ENCODE measurements at regions not wholly inside any gene's neighbourhood (a gene's known extent, or its start where the extent isn't known, plus 50 kb on each side); places are given as distances from the start of the nearest gene placed in this dataset.

DNA sequence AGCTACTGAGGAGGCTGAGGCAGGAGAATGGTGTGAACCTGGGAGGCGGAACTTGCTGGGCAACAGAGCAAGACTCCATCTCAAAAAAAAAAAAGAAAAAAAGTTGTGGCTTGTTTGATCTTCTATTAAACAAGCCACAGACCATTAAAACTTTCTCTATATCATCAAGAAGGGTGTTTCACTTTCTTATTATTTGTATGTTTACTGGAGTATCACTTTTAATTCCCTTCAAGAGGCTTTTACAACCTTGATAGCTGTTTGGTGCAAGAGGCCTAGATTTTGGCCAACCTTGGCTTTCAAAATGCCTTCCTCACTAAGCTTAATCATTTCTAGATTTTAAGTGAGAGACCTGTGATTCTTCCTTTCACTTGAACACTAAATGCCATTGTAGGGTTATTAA is 339.1 kb downstream of the TSN start:
- DNase-seq (ENCODE audit: insufficient read length, low spot score) (no peak), FAIRE-seq (no peak)

DNA sequence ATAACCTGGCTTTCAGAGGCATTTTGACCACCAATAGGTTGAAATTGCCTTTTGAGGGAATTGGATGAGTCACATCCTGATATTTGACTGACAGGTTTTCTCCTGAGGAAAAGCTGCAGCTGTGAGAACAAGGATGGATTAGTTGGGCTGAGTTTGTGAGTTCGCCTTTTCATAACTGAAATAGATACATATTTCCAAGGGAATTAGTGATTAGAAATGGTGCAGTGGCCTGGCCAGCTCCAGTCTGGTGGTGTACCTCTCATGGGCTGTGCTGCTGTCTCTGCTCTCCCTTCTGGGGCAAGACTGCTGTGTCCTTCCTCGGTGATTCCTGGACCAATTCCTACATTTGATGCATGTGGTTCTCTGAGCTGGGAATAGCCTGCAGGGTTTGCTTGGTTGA is 341.3 kb downstream of the TSN start:
- no peak for FAIRE-seq

DNA sequence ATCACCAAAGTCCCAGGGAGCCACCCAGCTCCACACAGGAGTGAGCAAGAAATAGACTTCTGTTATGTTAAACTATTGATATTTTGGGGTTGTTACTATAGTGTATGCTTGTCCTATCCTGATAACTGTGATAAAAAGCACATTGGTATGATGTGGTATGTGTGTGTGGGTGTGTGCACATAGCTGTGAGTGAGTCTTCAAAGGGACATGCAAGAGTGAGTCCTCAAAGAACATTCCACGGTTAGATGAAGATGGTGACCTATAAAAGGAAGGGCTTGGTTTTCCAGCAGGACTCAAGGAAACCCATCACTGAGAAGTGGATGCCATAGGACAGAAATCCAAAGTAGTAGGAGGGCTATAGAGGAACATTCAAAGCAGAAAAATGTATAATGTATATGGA is 342.9 kb downstream of the TSN start:
- FAIRE-seq (no peak), DNase-seq (ENCODE audit: insufficient read length, low spot score) (no peak)

More for the DNA sequence above, 341.3 kb downstream of the TSN start:
- no peak for DNase-seq (ENCODE audit: insufficient read length, low spot score)

DNA sequence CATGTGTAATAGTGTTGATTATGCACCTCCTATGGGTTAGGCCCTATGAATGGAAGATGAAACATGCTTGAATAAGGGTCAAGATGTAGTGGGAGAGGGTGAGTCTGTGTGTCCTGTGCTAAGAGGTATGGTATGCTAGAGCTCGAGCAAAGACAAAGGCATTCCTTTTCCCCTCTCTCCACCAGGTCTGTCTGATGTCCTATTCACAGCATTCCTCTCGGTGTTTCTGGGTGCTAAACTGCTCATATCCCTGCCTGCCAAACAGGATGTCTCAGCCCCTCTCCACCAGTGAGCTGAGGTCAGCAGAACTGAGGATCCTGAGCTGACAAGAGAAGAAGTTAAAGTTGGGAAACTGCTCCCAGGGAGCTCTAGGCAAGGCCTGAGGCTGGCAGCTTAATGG is 344.9 kb downstream of the TSN start:
- FAIRE-seq, result no peak

DNA sequence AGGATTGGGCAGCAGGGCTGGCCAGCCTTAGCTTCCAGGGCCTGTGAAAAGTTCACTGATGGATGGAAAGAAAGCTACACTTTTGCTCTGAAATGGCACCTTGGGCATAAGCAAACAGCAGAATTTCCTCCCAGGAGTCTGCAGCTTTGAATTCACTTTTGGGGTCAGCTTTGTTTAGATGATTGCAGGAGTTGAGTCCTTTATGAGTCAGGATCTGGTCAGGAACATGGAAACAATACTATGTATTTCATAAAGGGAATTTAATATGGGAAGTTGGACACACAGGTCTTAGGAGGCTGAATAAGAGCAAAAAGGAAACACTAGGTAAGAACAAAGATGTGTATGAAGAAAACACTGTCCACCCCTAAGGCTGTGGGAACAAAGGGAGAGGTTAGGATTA is 345.3 kb downstream of the TSN start:
- FAIRE-seq (no peak), DNase-seq (ENCODE audit: insufficient read length, low spot score) (no peak)

More for the DNA sequence above, 344.9 kb downstream of the TSN start:
- DNase-seq (ENCODE audit: insufficient read length, low spot score), result no peak

DNA sequence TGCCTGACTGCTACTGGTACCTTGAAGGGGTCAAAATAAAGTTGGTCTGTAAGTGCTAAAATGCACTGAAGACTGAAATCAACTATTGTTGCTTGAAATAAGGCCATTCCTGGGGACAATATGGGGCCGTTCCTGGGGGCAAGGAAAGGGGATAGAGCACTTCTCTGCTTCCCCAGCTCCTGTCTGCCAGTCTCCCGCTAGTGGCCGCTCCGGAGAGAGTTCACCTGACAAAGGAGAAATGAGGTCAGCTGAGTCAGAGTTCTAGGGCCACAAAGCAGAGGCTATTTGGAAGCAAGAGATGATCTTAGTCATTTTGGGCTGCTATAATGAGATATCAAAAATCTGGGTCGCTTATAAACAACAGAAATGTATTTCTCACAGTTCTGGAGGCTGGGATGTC is 345.9 kb downstream of the TSN start:
- DNase-seq (ENCODE audit: insufficient read length, low spot score) (no peak), FAIRE-seq (no peak)

DNA sequence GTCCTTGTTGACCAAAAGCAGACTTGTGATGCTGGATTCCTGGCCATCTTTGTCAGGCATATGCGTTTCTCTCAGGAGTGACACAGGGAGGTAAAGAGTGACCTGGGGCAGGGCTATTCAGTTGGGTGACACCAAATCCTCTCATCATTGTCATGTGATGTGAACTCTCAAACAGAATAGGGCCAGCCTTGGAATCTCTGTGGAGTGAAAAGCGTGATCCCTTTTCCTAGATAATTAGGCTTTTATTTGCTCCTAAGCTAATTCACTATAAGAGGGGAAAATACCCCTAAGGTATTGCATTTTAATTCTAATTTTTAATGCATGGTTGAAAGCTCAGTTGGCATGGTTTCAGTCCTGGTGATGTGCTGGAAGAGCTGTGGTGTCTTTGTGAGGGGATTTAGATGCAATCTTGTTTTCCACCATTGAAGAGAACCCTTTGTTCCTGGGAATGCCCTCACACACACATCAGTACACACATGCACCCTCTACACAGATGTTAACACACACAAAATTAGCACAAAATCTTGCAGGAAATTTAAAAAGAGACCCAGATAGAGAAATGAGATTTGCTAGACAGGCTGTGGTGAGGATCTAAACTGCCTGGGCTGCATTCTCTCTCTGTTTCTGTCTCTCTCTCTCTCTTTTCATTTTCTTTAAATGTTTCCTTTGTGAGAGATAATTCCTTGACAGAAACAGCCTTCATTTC is 349.9 kb downstream of the TSN start:
- DNase-seq (ENCODE audit: insufficient read length, low spot score), result no peak
- FAIRE-seq, result no peak

DNA sequence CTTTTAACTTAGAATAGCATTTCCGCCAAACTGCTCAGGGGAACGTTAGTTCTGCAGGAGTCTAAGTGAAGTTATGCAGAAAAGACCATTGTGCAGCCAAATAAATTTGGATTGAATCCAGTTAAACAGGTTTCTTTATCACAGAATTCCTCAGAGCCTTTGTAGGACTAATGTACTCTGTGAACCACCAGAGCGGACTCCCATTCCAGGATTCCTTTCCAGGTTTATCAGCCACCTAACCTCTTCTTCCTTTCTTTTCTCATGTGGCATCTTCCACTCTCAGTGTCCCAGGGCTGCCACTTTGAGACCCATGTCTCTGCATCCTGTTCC is 350.4 kb downstream of the TSN start:
- FAIRE-seq (no peak), DNase-seq (ENCODE audit: insufficient read length, low spot score) (no peak)

DNA sequence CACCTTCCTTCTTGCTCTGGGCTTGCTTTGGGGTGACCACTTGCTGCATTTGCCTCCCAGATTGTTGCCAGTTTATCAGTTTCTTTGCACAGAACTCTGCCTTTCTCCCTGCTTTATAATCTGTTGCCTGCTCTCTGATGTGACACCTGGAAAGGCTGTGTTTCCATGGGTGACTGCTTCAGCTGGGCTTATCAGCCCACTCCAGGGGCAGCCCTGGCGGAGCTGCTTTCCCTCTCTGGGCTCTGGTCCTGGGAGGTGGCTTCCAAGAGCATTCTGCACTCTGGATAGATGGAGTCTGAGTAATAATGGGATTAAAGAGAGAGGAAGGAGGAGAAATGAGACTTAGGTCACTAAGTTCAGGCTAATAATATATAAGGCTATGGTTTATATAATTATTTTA is 352.7 kb downstream of the TSN start:
- DNase-seq (ENCODE audit: insufficient read length, low spot score), result no peak
- FAIRE-seq, result no peak

DNA sequence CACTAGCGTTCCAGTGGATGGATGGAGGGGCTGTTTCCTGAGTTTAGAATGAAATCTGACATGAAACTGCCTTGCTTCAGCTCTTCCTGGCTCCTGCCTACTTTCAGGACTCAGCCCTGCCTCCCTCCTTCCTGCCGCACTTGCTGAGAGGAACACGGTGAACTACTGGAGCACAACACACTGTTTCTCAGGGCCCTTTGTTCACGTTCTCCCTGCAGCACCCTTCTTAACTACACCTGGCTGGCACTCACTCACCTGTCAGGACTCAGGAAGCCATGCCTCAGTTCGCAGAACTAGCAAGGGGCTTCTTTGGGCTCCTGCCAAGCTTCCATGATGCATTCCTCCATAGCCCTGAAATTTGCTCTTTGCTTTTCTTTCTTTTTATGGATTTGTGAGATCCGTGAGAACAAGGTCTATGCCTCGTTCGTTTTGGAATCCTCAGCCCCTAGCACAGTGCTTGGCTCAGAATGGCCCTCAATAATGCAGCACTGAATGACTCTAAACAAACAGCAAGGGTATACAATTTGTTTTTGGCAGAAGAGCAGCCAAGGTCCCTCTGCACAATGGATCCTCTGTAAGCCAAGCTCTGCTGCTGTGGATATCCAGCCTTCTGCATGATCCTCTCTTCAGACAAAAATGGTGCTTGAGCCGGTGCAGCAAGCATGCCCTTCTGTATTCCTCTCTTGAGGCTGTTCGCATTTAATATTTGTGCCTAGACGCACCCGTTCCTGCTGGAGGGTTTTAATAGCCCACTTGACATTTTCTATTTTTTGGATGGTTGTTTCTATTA is 357.0 kb downstream of the TSN start:
- DNase-seq (ENCODE audit: insufficient read length, low spot score), result no peak
- no peak for FAIRE-seq

DNA sequence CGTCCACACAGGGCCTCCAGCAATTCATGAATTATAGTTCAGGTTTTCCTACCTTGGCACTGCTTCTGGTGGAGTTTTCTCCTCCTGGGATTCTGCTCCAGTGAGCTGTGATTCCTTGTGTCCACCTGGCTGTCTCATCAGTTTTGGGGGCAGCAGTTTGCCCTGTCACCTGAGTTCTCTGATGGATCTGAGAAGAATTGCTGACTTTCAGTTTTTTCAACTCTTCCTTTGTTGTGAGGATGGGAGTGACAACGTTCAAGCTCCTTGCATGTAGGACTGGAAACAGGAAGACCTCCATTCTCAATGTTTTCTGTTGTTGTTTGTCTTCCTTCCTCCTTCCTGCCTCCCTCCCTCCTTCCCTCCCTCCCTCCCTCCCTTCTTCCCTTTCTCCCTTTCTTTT is 359.0 kb downstream of the TSN start:
- no peak for FAIRE-seq
- no peak for DNase-seq (ENCODE audit: insufficient read length, low spot score)

DNA sequence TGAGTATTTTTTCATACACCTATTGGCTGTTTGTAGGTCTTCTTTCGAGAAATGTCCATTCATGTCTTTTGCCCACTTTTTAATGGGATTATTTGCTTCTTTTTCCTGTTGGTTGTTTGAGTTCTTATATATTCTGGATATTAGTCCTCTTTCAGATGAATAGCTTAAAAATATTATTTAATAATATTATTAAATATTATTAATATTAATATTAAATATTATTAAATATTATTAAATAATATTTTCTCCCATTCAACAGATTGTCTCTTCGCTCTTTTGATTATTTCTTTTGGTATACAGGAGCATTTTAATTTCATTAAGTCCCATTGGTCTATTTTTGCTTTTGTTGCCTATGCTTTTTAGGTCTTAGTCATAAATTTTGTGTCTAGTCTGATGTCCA is 361.9 kb downstream of the TSN start:
- FAIRE-seq (no peak), DNase-seq (ENCODE audit: insufficient read length, low spot score) (no peak)

DNA sequence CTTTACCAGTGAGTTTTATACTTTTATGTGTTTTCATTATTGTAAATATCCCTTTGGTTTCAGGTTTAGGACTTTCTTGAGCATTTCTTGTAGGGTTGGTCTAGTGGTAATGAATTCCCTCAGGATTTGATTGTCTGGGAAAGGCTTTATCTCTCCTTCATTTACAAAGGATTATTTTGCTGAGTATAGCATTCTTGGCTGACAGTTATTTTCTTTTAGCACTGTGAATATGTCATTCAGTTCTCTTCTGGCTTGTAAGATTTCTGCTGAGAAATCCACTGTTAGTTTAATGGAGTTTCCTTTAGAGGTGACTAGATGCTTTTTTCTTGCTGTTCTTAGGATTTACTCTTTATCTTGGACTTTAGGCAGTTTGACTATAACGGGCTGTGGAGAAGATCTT is 373.9 kb downstream of the TSN start:
- FAIRE-seq, result no peak
- no peak for DNase-seq (ENCODE audit: insufficient read length, low spot score)

DNA sequence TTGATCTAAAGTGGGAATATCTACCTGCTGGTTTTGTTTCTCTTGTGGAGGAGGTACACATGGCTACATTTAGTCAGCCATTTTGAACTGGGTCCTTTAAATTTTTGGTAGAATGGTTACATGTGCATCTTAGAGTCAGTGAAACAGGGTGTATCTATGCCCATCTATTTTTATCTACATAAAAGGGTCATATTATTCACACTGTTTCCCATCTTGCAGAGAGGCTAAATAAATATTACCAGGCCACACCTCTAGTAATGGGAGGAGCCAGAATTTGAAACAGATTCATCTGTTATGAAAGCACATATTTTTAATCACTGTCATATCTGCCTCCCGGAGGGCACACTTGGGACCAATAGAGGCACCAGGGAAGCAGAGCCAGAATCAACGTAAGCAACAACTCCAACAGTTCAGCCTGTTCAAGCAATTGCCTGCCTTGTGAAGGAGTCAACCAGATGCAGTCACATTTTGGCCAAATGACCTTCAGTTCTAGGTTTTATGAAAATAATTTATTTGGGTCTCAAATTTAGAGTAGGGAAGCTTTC is 376.8 kb downstream of the TSN start:
- DNase-seq (ENCODE audit: insufficient read length, low spot score) (no peak), FAIRE-seq (no peak)

DNA sequence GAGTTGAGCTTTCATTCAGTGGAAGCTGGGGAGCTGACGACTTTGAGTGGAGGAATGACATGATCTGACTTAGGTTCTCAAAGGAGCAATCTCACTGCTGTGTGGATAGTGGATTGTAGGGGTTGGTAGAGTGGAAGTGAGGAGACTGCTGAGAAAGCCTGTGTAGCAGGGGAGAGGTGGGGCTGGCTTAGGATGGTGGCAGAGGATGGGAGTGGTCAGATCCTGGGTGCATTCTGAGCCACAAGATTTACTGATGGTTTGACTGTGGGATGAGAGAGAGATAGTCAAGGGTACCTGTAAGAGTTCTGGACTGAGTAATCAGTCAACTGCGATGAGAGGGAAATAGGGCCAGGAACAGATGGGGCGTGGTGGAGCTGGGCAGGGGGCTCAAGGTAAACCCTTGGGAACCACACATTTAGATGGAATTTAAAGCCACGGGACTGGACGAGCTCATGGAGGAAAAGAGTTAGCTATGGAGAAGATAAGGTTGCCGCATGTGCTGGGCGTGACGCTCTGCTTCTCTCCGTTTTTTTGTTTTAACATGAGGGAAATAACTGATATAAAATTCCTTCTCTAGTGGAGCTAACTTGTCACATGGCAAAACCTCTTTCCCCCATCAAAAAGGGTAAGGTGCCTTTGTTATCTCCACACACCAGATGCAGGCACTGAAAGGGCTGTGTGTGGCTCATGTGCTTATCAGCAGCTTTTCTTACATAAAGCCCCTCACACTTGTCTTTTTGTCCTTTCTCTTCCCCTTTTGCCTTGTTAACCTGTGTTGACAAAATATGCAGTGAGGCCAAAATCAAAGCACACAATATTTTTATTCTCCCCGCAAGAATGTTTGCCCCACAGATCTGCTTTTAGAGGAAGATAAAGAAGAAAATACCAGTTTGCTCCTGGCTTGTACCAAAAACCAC is 379.8 kb downstream of the TSN start:
- no peak for FAIRE-seq
- DNase-seq (ENCODE audit: insufficient read length, low spot score), result no peak

DNA sequence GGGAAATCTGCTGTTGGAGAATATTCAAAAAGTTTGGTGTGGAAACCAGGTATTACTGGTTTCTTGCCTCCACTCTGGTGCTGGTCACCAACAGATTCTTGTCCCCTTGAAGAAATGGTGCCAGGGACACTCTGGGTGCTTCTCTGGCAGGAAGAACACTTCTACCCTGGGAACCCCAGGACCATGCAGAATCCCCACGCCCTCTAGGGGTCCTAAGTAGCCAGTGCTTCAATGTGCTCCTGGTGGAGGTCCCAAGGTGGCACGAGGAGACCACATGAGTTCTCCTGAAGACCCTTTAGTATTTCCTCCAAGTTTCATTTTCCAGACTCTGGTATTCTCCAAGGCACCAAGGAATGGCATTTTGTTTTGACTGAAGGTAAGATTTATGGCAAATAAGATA is 380.6 kb downstream of the TSN start:
- no peak for FAIRE-seq
- no peak for DNase-seq (ENCODE audit: insufficient read length, low spot score)

DNA sequence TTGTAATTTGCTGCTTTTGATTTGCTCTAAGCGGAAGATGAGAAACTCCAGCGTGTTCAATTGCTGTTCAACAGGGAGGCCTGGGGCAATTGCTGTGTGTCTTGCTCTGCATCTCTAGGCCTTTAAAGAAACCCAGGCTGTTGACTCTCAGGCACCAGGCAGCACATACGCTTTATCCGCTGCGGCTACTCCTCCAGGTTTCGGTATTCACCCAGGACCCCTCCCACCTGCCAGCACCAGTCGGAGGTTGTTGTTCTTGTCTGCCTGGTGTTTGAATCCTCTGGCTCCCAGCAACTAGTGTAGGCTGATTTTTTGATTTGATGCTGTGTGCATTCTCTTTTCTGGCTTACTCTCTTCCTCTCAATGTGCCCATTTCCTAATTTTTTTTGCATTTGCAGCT is 383.1 kb downstream of the TSN start:
- DNase-seq (ENCODE audit: insufficient read length, low spot score) (no peak), FAIRE-seq (no peak)

DNA sequence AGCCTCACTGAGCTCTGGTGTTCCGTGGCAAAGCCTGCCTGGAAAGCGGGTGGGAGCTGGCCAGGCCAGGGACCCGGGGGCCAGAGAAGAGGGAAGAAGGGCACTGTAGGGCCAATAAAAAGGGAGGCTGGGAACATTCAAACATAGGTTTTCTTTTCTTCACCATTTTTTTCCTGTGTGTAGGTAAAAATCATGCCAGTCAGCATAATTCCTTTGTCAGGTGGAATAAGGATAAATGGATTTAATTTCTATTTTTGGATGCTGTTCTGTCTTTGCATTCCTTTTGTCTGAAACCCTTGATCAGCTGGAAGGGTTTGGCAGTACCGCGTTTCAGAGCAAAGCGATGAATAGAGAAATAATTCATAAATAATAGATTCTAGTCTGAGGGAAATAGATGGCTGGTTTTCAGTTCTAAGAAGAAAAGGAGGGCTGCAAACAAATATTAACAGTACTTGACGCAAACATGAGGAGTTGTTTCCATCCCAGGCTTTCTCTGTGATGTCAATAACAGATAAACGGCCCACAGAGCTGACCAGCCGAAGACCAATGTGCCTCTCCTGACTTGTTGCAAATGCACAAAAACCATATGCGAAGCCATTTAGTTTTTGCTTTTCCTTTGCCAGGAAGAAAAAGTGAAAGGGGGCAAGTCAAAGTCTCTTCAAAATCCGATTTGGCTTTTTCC is 384.4 kb downstream of the TSN start:
- DNase-seq (ENCODE audit: insufficient read length, low spot score) (no peak), FAIRE-seq (no peak)

DNA sequence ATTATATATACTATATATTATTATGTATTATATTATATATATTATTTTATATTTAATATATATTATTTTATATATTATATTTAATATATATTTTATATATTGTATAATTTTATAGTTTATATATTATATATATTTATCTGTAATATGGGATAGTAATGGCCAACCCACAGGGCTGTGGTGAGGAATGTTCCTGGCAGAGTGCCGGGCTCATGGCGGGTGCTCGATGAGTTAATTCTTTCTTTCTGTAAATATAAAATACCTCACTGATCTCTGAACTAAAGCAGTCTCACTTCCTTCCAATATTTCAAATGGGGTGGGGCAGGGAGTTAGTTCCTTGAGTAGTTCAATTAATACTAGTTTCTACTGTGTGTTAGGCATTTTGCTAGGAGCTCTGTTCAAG is 389.4 kb downstream of the TSN start:
- no peak for FAIRE-seq
- DNase-seq (ENCODE audit: insufficient read length, low spot score), result no peak

DNA sequence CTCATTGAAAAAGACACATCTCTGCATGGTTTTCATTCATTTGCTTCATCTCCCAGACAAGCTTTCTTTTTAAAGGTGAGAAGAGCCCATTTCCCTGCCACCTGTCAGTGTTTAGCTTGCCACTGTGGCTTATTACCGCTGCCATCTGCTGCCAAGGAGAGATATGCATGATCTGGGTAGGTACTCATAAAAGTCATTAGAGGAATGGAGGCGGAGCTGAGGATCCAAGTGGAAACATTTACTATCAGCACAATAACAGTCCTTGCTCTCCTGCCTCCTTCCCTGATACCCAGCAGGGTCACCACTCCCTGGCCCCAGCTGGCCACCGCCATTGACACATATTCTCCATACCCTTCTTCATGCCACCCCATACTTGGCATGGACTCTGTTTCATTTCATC is 390.4 kb downstream of the TSN start:
- FAIRE-seq (no peak), DNase-seq (ENCODE audit: insufficient read length, low spot score) (no peak)
